Spleen (tissue), 11 donors: ENCODE measurements at regions not wholly inside any gene's neighbourhood (a gene's known extent, or its start where the extent isn't known, plus 50 kb on each side); places are given as distances from the start of the nearest gene placed in this dataset.

Experiments used
- DNase-seq: peaks from one replicate; pipeline ENCODE4 v3.0.0-alpha.2; 2020
- H3K27ac ChIP-seq, 8 donors: fragments of 200-600 bp; sonication (generic) in 7 of 8; 1 replicate in 4 of 8; 2 replicates in 4 of 8; pipeline versions ENCODE4 v1.5.0 to v1.8.0; 2016 to 2021; ENCODE audit warnings: inconsistent platforms in 4 of 8, mild to moderate bottlenecking in 4 of 8, moderate library complexity in 1 of 8
- H3K27me3 ChIP-seq, 7 donors: fragments of 200-600 bp; sonication (generic) in 6 of 7; replicated peaks in 1 of 7; 1 replicate in 4 of 7; 2 replicates in 3 of 7; pipeline versions ENCODE4 v1.5.0 to v1.8.0; 2016 to 2021; ENCODE audit warnings: inconsistent platforms in 3 of 7, mild to moderate bottlenecking in 1 of 7
- H3K36me3 ChIP-seq, 6 donors: fragments of 200-600 bp; sonication (generic) in 5 of 6; 1 replicate in 4 of 6; 2 replicates in 2 of 6; pipeline versions ENCODE4 v1.5.0 to v1.8.0; 2016 to 2021; ENCODE audit warnings: inconsistent platforms in 2 of 6
- H3K4me1 ChIP-seq, 6 donors: fragments of 200-600 bp; sonication (generic) in 5 of 6; 1 replicate in 3 of 6; 2 replicates in 3 of 6; pipeline versions ENCODE4 v1.5.0 to v1.8.0; 2016 to 2021; ENCODE audit warnings: inconsistent platforms in 3 of 6
- H3K4me3 ChIP-seq, 8 donors: fragments of 200-600 bp; sonication (generic) in 7 of 8; 1 replicate in 4 of 8; 2 replicates in 4 of 8; pipeline versions ENCODE4 v1.5.0 to v1.8.0; 2016 to 2021; ENCODE audit warnings: inconsistent platforms in 4 of 8, mild to moderate bottlenecking in 4 of 8, moderate library complexity in 2 of 8
- H3K9me3 ChIP-seq, 8 donors: fragments of 200-600 bp; sonication (generic) in 7 of 8; 1 replicate in 4 of 8; 2 replicates in 4 of 8; pipeline versions ENCODE4 v1.5.0 to v1.8.0; 2016 to 2021; ENCODE audit warnings: inconsistent platforms in 4 of 8
- POLR2A ChIP-seq, 3 donors: fragments of 450-650 bp; IDR thresholded peaks; one replicate each; pipeline ENCODE4 v1.5.1; 2017; ENCODE audit warnings: antibody characterized with exemption in 3 of 3, mild to moderate bottlenecking in 1 of 3
- POLR2AphosphoS5 ChIP-seq, 3 donors: sonication (generic); formaldehyde crosslinking; IDR thresholded peaks; one replicate each; pipeline ENCODE4 v1.5.1; 2017; ENCODE audit warnings: antibody characterized with exemption in 3 of 3
- WGBS, 5 donors: extraction: QIAGEN DNeasy Blood & Tissue Kit in 3 of 5; methylation state at CpG; one replicate each; pipeline versions ENCODE4 v1.1.5 to v1.1.7; 2013 to 2018; 5-methylcytosine and 5-hydroxymethylcytosine counted together
- intact Hi-C: fragments of 100-400 bp; cut with DNase I; formaldehyde crosslinking; loops from one replicate; pipeline ENCODE4 v1.15.0; 2023; ENCODE audit warnings: low total_unique reads
- TF ChIP-seq, protein P1 (sequence below), 11 experiments: fragments of 200-600 bp in 7 of 11; fragments of 450-650 bp in 4 of 11; sonication (generic) in 4 of 11; IDR thresholded peaks in 8 of 11; conservative IDR thresholded peaks in 3 of 11; 1 replicate in 7 of 11; 2 replicates in 4 of 11; pipeline versions ENCODE4 v1.4.0 to v1.8.0; 2016 to 2021; ENCODE audit warnings: antibody characterized with exemption in 11 of 11, inconsistent platforms in 4 of 11, mild to moderate bottlenecking in 1 of 11
- donor health status: healthy with polysubstance abuse.
- donor health status: DM: no; HTN: no; CAD: no; lungs with moderate emphysema.
- donor health status: DM: no; HTN: no; CAD: no.
- donor health status: Bipolar disorder and iron deficiency.
- donor health status: healthy.
- donor health status: DM: no; HTN: no; CAD: no.
- donor health status: DM: yes; HTN: yes; CAD: no.

DNA sequence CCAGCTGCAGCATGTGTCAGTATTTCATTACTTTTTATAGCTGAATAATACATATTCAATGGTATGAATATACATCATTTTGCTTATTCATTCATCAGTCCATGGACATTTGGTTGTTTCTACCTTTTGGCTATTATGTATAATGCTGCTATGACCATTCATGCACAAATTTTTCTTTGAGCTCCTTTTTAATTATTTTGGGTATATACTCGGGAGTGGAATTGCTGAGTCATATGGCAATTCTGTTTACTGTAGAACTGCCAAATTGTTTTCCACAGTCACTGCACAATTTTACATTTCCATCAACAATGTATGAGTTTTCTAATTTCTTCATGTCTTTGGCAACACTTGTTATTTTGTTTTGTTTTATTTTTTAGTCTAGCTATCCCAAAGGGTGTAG, 405.9 kb upstream of the PITX2 start:
- H3K36me3 ChIP-seq = no peaks in the 10 kb centered on the region
- WGBS, 5 donors = 57 to 80% (median 68%) methylated on average over 1 of the region's 1 CpG
- TF ChIP-seq, protein P1, sequence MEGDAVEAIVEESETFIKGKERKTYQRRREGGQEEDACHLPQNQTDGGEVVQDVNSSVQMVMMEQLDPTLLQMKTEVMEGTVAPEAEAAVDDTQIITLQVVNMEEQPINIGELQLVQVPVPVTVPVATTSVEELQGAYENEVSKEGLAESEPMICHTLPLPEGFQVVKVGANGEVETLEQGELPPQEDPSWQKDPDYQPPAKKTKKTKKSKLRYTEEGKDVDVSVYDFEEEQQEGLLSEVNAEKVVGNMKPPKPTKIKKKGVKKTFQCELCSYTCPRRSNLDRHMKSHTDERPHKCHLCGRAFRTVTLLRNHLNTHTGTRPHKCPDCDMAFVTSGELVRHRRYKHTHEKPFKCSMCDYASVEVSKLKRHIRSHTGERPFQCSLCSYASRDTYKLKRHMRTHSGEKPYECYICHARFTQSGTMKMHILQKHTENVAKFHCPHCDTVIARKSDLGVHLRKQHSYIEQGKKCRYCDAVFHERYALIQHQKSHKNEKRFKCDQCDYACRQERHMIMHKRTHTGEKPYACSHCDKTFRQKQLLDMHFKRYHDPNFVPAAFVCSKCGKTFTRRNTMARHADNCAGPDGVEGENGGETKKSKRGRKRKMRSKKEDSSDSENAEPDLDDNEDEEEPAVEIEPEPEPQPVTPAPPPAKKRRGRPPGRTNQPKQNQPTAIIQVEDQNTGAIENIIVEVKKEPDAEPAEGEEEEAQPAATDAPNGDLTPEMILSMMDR (IDR thresholded peaks at IDR 0.05 in 8 of 11, conservative IDR thresholded peaks at IDR 0.05 in 3 of 11) = no peak
- TF ChIP-seq POLR2AphosphoS5 (IDR thresholded peaks at IDR 0.05) = no peak
- TF ChIP-seq POLR2A (IDR thresholded peaks at IDR 0.05) = no peak

DNA sequence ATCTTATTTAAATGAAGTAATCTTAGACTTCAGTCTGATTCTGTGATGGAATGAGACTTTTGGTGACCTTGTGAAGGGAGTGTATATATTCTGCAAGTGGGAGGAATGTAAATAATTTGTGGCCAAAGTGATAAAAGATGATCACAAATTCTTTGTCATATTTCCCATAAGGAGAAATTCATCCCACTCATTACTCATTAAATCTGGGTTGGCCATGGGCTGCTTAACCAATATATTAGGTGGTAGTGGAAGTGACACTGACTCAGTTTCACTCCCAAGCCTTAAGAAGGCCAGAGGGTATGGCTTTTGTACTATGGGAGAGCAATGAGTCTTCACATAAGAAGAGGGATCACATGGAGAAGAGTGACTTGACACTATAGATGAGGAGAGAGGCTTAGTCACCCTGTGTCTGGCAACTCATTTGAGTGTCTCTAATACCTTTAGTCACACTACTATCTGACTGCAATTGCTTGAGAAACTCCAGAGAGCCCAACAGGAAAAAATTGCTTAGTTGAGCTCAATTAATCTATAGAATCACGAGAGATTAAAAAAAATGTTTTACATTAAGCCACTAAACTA, 408.2 kb upstream of the PITX2 start:
- DNase-seq = no peak
- intact Hi-C loops = no loop called here
- no peaks in the 10 kb centered on the region for H3K4me1 ChIP-seq
- TF ChIP-seq POLR2A (IDR thresholded peaks at IDR 0.05) (no peak), POLR2AphosphoS5 (IDR thresholded peaks at IDR 0.05) (no peak)
- TF ChIP-seq, protein P1 (IDR thresholded peaks at IDR 0.05 in 8 of 11, conservative IDR thresholded peaks at IDR 0.05 in 3 of 11) = no peak
- no peaks in the 10 kb centered on the region for H3K9me3 ChIP-seq
- H3K27me3 ChIP-seq = no peaks in the 10 kb centered on the region
- WGBS, 5 donors = 35 to 54% (median 44%) methylated on average over 1 of the region's 1 CpG
- H3K27ac ChIP-seq = no peak overlapping the region
- H3K4me3 ChIP-seq = no peak overlapping the region
- no peaks in the 10 kb centered on the region for H3K36me3 ChIP-seq

More for the DNA sequence above, 405.9 kb upstream of the PITX2 start:
- Histone ChIP-seq H3K4me3 (no peak overlapping the region), H3K27me3 (no peaks in the 10 kb centered on the region), H3K4me1 (no peaks in the 10 kb centered on the region), H3K9me3 (no peaks in the 10 kb centered on the region), H3K27ac (no peak overlapping the region)
- no peak for DNase-seq
- intact Hi-C loops = no loop called here

DNA sequence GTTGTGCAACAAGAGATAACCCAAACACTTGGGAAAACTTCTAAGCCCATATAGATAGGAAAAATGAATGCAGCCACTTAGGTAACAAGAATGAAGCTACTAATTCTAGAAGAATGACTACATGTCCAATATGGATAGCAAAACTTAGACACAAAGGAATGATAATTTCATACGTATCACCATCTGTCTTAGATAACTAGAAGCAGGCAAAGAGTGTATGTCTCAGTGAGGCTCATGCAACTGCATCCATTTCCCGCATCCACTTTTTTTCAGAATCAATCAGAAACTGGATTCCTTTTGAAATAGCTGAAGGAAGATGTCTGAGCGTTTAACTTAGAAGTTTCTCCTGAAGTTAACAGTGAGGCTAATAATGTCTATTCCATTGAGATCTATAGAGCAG, 408.7 kb upstream of the PITX2 start:
- no peak for DNase-seq
- Histone ChIP-seq H3K4me3 (no peak overlapping the region), H3K27me3 (no peaks in the 10 kb centered on the region), H3K27ac (no peak overlapping the region), H3K36me3 (no peaks in the 10 kb centered on the region), H3K9me3 (no peaks in the 10 kb centered on the region), H3K4me1 (no peaks in the 10 kb centered on the region)
- TF ChIP-seq POLR2AphosphoS5 (IDR thresholded peaks at IDR 0.05) (no peak), POLR2A (IDR thresholded peaks at IDR 0.05) (no peak)
- TF ChIP-seq, protein P1 (IDR thresholded peaks at IDR 0.05 in 8 of 11, conservative IDR thresholded peaks at IDR 0.05 in 3 of 11) = no peak
- intact Hi-C loops = no loop called here
- WGBS, 5 donors = 83 to 90% (median 87%) methylated on average over 3 of the region's 3 CpGs

DNA sequence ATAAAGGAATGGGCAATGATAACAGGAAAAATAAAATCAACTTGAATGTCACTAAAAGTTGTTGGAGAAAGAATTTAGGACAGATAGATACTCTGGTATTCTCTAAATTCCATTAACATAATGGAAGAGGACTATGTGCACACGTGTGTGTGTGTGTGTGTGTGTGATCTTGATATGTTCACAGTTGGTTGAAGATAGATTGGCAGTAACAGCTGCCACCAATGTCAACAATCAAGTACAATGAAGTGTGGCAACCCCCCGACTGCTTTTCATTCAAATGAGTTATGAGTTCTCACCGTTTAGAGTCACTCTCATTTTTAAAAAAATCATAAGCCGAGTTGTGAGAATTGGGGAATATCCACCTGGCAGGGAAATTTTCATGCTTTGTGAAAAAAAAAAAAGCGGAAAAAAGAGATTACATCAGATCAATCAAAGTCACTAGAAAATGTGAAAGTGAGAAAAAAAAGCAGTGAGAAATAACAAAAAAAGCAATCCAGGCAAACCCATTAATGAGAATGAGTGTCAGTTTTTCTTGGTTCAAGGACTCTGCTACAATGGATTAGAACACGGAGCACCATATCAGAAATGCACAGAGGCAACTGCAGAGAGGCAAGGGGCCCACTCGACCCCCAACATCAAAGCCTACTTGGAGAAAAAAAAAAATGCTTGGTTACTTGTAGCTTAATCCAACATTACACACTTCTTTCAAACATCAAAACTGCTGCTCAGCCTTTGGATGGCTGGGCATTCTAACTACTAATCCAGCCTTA, 414.9 kb upstream of the PITX2 start:
- Histone ChIP-seq H3K4me3 (no peak overlapping the region), H3K27me3 (no peaks in the 10 kb centered on the region), H3K27ac (no peak overlapping the region), H3K4me1 (no peaks in the 10 kb centered on the region), H3K36me3 (no peaks in the 10 kb centered on the region), H3K9me3 (no peaks in the 10 kb centered on the region)
- WGBS, 5 donors = 42 to 53% (median 48%) methylated on average over 7 of the region's 7 CpGs
- DNase-seq = no peak
- intact Hi-C loops = no loop called here
- TF ChIP-seq POLR2AphosphoS5 (IDR thresholded peaks at IDR 0.05) (no peak), POLR2A (IDR thresholded peaks at IDR 0.05) (no peak)
- TF ChIP-seq, protein P1 (IDR thresholded peaks at IDR 0.05 in 8 of 11, conservative IDR thresholded peaks at IDR 0.05 in 3 of 11) = no peak
